Activated B cell treated with CpG ODN at 0.5 μM for 24 hours (primary cell): ENCODE measurements at regions not wholly inside any gene's neighbourhood (a gene's known extent, or its start where the extent isn't known, plus 50 kb on each side); places are given as distances from the start of the nearest gene placed in this dataset.

Experiments used
- ATAC-seq: fragments of 200-7000 bp; cut with Tn5 transposase; one replicate; pipeline ENCODE4 v1.10.0; 2021; ENCODE audit warnings: low read depth, mild to moderate bottlenecking, moderate library complexity
- CTCF ChIA-PET: fragments of 350-600 bp; sonication (Branson Sonifier 250); formaldehyde crosslinking; loops from one replicate; lab custom pipeline; 2021; ENCODE audit warnings: antibody characterized with exemption; lab: Charles Lee
- POLR2A ChIA-PET: fragments of 350-600 bp; sonication (Branson Sonifier 250); formaldehyde crosslinking; loops from one replicate; lab custom pipeline; 2021; ENCODE audit warnings: antibody characterized with exemption; lab: Charles Lee
- DNase-seq: peaks from one replicate; pipeline ENCODE4 v3.0.0; 2022
- H3K27ac Mint-ChIP-seq: one replicate; pipeline ENCODE4 v1.8.0; 2020; ENCODE audit warnings: mixed read lengths
- H3K27me3 Mint-ChIP-seq: one replicate; pipeline ENCODE4 v1.8.0; 2021; ENCODE audit warnings: mixed read lengths
- H3K36me3 Mint-ChIP-seq: one replicate; pipeline ENCODE4 v1.8.0; 2021; ENCODE audit warnings: low read depth, mixed read lengths
- H3K4me1 Mint-ChIP-seq: one replicate; pipeline ENCODE4 v1.8.0; 2021; ENCODE audit warnings: mixed read lengths
- H3K4me3 Mint-ChIP-seq: one replicate; pipeline ENCODE4 v1.8.0; 2020; ENCODE audit warnings: mild to moderate bottlenecking, mixed read lengths
- H3K9me3 Mint-ChIP-seq: one replicate; pipeline ENCODE4 v1.8.0; 2020; ENCODE audit warnings: mixed read lengths
- intact Hi-C: fragments of 100-400 bp; cut with micrococcal nuclease; formaldehyde crosslinking; loops from one replicate; pipeline ENCODE4 v1.15.1; 2024
- TF ChIP-seq, protein P1 (sequence below): fragments of 200-600 bp; IDR thresholded peaks from one replicate; pipeline ENCODE4 v1.8.0; 2022; ENCODE audit warnings: antibody characterized with exemption, mild to moderate bottlenecking

DNA sequence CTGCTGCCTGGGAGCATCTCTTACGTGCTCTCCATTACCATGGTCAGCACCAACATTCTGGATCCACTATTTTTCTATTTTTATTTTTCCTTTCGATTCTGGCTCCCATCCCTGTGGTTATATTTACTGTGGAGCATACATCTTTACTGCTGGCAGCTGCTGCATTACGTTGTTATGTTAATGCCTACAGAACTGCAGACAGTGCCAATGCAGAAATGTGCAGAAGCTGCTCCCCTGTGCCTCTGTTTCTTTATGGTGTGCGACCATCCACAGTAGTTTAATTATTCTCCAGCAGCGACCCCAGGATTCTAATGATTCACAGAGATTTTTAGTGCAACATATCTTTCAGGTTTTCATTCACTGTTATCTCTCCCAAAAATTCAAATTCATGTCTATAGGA is 911.7 kb upstream of the SLITRK6 start:
- H3K27ac Mint-ChIP-seq = no peak overlapping the region
- ChIA-PET CTCF (no interaction called here), POLR2A (no interaction called here)
- DNase-seq (no peak), ATAC-seq (no peak)
- H3K4me3 Mint-ChIP-seq = no peak overlapping the region
- no peaks in the 10 kb centered on the region for H3K36me3 Mint-ChIP-seq
- no peaks in the 10 kb centered on the region for H3K4me1 Mint-ChIP-seq
- H3K27me3 Mint-ChIP-seq = no peaks in the 10 kb centered on the region
- TF ChIP-seq, protein P1, sequence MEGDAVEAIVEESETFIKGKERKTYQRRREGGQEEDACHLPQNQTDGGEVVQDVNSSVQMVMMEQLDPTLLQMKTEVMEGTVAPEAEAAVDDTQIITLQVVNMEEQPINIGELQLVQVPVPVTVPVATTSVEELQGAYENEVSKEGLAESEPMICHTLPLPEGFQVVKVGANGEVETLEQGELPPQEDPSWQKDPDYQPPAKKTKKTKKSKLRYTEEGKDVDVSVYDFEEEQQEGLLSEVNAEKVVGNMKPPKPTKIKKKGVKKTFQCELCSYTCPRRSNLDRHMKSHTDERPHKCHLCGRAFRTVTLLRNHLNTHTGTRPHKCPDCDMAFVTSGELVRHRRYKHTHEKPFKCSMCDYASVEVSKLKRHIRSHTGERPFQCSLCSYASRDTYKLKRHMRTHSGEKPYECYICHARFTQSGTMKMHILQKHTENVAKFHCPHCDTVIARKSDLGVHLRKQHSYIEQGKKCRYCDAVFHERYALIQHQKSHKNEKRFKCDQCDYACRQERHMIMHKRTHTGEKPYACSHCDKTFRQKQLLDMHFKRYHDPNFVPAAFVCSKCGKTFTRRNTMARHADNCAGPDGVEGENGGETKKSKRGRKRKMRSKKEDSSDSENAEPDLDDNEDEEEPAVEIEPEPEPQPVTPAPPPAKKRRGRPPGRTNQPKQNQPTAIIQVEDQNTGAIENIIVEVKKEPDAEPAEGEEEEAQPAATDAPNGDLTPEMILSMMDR = no peak
- H3K9me3 Mint-ChIP-seq = peaks cover 2% of the 10 kb centered on the region
- intact Hi-C loops = no loop called here

DNA sequence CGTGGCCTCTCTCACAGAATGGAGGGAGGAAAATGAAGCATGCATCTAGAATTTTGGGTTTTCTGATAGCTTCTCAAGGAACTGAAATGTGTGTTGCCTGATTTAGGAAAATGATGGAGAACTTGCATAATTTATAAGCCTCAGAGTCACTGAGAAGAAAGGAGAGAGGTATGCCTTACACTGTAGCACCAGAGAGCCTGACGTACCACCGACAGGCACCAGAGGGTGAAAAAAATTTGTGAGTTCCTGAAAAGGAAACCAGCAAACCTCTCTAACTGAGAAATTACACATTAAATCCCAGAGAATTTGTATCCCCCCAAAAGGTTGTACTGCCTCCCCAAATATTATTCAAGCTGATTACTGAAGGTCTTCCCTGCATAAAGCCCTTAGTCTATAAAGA is 915.3 kb upstream of the SLITRK6 start:
- POLR2A ChIA-PET = no interaction called here

DNA sequence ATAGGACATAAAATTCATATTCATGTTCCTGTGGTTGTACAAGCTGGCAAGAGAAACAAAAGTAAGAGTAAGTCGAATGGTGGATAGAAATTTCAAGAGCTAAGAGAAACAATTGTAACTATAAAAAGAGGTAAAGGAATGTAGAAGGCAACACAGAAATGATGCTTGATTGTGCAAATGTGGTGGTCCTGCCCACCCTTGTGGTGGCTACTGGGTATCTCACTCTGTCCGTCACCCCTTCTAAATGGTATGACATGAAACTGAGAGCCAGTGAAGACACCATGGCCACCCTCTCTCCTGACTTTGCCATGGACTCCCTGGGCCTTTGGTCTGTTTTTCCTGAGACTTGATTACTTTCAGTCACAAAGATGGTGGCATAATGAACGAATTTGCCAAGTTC is 925.9 kb upstream of the SLITRK6 start:
- H3K27ac Mint-ChIP-seq = no peak overlapping the region
- peaks cover 10% of the 10 kb centered on the region for H3K9me3 Mint-ChIP-seq
- no peak for DNase-seq
- no peak overlapping the region for H3K4me3 Mint-ChIP-seq
- TF ChIP-seq, protein P1 = no peak
- ChIA-PET CTCF (no interaction called here), POLR2A (no interaction called here)
- ATAC-seq = no peak
- no peaks in the 10 kb centered on the region for H3K27me3 Mint-ChIP-seq
- no peaks in the 10 kb centered on the region for H3K4me1 Mint-ChIP-seq
- intact Hi-C loops = no loop called here
- no peaks in the 10 kb centered on the region for H3K36me3 Mint-ChIP-seq

More for the DNA sequence above, 915.3 kb upstream of the SLITRK6 start:
- TF ChIP-seq, protein P1 = no peak
- DNase-seq (no peak), ATAC-seq (no peak)
- H3K36me3 Mint-ChIP-seq = no peaks in the 10 kb centered on the region
- H3K27me3 Mint-ChIP-seq = no peaks in the 10 kb centered on the region
- H3K4me1 Mint-ChIP-seq = no peaks in the 10 kb centered on the region
- intact Hi-C loops = no loop called here
- no peak overlapping the region for H3K27ac Mint-ChIP-seq
- no peak overlapping the region for H3K4me3 Mint-ChIP-seq
- peaks cover 12% of the 10 kb centered on the region for H3K9me3 Mint-ChIP-seq
- CTCF ChIA-PET = no interaction called here

DNA sequence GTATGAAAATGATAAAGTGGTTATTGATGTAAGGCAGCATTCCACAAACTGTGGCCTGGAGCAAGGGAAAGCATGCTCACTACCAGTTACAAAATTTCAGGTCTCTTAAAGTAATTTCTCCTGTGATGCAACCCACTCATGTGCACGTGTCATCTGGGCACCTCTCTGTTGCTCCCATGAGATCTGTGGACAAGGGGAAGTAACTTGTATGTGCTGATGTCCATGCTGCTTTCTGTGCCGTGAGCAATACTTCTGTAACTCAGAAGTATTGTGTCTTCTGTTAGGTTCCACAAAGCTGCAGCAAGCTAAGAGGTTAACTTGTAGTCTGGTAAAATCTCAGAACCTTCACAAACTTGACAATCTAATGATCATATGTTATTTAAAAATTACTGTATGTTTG is 930.0 kb upstream of the SLITRK6 start:
- CTCF ChIA-PET = no interaction called here
- H3K9me3 Mint-ChIP-seq = peaks cover 6% of the 10 kb centered on the region
- ATAC-seq (no peak), DNase-seq (no peak)
- TF ChIP-seq, protein P1 = no peak
- intact Hi-C loops = no loop called here
- no peaks in the 10 kb centered on the region for H3K27me3 Mint-ChIP-seq
- no peaks in the 10 kb centered on the region for H3K4me1 Mint-ChIP-seq
- no peak overlapping the region for H3K4me3 Mint-ChIP-seq
- H3K36me3 Mint-ChIP-seq = no peaks in the 10 kb centered on the region
- no peak overlapping the region for H3K27ac Mint-ChIP-seq
- POLR2A ChIA-PET = no interaction called here

DNA sequence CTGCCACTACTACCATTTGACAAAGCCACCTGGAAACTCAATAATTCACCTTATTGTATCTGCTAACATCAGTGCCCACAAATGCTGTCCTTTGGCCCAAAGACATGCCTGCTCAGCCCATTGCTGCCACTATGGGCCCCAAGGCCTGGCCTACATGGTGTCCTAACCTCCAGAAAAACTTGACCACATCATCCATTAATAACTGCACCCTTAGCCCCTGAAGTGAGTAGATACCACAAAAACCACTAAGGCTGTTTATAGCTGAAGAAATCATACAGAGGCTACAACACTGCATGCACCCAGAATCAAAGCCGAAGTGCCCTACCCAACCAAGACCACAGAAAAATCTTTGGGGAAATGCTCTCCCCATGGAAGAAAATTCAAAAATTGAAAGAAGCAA is 932.8 kb upstream of the SLITRK6 start:
- no peak overlapping the region for H3K27ac Mint-ChIP-seq
- DNase-seq (no peak), ATAC-seq (no peak)
- H3K36me3 Mint-ChIP-seq = no peaks in the 10 kb centered on the region
- H3K9me3 Mint-ChIP-seq = peaks cover 18% of the 10 kb centered on the region
- TF ChIP-seq, protein P1 = no peak
- ChIA-PET CTCF (no interaction called here), POLR2A (no interaction called here)
- intact Hi-C loops = no loop called here
- no peak overlapping the region for H3K4me3 Mint-ChIP-seq
- H3K4me1 Mint-ChIP-seq = no peaks in the 10 kb centered on the region
- H3K27me3 Mint-ChIP-seq = no peaks in the 10 kb centered on the region
